ENCODE measurements at regions not wholly inside any gene's neighbourhood (a gene's known extent, or its start where the extent isn't known, plus 50 kb on each side); places are given as distances from the start of the nearest gene placed in this dataset.
"Not testable (repeated sequence)": the region's sequence is repeated elsewhere in the genome, so short reads cannot be mapped to it uniquely, and the experiment has no call there.

DNA sequence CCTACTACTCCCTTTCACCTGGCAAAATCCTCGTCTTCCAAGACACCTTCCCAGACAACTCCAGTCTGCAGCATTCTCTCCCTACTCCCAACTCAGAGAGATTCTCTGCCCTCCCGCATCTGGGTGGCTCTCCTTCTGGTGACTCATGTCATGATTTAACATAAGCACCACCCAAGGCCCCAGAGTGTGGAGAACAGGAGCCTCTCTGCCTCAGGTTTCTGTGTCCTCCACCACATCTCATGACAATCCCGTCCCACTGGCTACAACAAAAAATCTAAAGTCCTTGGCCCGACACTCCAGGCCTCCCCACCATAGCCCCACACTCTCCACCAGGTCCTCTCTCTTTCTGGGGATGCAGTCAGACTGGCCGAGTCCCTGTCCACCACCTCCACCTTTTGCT is 197.1 kb downstream of the BCL11A start:
- no peak for DNase-seq

DNA sequence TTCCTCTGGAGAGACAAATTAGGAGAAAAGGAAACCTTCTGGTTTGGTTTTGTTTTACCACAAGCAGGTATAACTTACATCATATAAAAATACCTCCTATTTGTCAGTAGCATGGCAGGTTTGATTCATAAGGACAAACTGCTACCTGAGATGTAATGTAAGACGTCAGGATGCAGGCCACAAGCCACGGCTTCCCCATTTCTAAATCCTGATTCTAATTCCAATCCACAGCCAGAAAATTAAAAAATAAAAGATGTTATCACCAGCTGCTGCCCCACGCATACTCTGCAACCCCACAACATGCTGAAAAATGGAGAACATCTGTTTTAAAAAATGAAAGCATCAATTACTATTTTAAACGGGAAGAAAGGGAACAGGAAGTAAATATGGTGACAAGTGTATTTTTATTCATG is 197.6 kb downstream of the BCL11A start:
- no peak for DNase-seq

DNA sequence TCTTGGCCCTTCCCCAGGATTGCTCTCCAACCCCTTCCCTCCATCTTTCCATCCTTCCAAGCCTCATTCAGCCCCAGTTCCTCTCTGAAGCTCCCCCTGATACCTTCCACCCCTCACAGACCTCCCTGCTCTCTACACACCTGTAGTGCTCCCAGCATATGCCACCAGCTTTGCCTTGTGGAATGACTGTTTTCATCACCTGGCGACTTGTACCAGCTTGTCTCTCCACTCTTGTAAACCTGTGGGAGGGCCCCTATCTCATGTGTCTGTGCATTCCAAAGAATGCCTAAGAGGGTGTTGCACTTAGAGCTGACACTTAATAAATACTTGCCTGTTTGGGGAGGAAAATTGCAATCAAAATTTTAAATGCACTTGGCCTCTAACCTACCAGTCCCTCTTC is 198.7 kb downstream of the BCL11A start:
- DNase-seq = no peak

DNA sequence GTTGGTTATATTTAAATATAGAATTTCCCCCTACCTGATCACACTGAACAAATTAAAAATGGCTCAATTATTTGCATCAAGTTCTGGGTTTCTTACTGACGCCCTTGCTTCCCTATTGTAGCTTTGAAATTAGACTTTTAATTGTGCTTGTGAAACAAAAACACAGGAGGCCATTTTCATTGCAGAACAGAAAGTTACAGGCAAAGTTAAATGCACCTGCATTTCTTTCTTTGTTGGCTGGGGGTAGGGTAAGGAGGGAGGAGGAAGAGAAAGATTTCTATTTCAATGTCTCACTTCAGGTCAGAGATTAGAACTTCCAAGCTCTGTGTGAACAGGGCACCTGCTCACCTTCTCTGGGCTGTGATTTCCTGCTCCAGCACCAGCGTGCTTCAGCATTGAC is 199.6 kb downstream of the BCL11A start:
- DNase-seq = no peak

DNA sequence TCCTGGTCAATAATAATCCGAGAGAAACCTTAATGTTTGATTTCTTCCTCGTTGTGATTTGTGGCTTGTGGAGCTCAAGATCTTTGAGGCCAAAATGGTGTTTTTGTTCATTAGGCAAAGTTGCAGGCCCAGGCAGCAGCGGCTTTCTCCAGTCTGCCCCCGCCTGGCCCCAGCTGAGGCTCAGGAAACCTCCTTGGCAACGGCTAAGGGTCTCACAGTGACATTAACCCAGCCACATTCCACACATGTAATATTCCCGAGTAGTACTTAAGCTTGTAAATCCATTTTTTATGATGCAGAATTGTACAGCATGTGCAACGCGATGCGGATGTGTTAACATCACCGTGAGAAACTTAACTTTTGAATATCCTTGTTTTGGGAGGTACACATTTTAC is 200.1 kb downstream of the BCL11A start:
- DNase-seq = no peak

DNA sequence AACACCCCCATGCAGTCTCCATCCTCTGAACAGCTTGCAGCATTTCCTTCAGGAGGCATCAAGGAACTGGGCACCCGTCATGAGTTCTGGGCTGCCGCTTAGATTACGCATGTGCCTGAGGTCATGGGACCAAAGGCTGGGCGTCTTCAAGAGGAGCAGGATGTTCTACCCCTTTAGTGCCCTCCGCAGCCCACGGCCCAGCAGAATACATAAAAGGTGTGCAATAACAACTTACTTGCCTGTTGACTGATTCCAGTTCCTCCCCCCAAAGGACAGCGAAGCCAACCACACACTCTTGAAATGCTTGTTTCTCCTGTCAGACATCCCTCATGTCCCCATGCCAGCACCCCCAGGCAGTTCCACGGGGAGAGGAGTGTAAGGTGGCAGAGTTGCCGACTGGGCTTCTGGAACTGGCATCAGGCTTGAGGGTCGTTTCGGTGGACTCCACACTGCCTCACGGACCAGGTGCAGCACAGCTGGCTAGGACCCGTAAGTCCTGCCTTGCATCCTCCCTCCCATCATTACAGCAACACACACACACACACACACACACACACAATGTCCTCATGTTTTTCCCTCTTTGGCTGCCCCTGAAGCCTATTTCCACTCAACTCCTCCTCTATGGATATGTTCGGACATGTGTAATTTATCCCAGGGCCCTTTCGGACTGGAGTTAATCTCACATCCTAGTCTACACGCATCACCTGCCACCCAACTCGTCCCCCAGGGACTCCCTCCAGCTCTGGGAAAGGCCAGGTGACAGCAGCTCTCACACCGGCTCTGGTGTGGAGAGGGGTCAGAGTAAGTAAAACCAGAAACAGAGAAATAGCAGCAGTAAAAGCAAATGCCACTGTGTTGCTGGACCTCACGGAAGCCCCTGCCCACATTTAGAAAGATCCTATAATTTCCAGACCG is 200.7 kb downstream of the BCL11A start:
- DNase-seq = no peak

DNA sequence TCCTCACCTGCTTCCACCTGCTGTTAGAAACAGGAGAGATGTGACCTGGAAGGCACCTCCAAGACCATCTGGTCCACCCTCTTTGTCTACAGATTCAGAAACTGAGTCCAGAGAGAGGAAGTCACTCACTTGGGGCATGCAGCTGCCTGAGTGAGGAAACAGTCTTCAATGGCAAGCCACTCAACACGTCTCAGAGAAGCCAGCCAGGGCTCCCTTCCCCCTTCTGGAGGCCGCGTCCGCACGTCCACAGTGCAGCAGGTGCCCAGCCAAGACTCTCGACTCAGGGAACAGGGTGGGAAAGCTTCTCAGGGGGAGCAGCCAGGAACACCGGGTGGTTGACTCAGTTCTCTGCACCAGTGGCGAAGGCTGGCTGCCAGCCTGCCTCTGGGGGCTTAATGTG is 201.7 kb downstream of the BCL11A start:
- no peak for DNase-seq

DNA sequence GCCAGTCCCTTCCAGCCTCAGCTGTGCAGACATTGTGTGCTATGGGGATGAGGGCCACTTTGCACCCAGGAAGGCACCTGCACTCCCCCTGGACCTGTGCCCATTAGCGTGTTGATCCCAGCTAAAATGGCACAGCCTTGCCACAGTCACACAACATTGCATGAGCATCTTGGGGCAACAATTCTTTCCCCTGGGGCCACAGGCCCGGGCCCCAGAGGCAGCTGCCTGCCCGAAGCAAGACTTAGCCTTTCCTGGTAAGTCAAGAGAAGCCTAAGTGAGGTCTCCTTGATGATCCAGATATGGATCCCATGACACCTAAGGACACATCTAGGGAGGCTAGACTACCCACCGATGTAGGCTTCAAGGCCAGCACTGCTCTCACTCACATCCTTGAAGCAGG is 202.1 kb downstream of the BCL11A start:
- DNase-seq = no peak

DNA sequence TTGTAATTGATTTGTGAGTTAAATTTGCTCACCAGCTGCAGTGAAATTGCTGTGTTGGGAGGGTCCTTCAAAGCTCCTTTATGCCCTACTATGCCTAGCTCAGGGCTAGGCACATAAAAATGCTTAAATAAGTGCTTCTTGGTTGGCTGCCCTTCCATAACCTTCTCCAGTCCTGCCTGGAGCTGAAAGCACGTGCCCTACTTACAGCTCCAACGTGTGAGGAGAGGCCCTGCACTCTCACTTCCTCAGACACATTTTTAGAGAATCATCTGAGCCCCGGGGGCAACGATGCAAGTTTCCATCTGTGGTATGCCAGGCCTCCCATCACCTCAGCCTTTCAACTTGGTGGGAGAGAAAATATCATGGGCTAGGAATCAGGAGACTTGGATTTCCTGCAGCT is 202.7 kb downstream of the BCL11A start:
- DNase-seq = no peak

DNA sequence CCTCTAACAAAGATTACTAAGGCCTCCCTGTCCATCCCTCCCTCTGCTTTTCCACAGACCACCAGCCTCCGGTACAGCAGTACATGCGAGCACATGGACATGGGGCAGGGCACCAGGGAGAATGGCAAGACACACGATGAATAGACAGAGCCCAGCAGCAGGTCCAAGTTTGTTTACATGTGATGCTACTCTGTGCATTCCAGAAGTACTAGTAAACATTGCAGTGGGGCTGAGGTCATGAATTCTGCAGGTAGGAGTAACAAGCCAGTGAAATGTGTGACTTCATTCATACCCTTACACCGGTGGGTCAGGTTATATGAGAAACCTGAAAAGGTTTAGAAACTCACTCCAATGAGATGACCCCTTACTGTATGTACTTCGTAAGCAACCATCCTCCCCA is 205.7 kb downstream of the BCL11A start:
- DNase-seq = no peak

DNA sequence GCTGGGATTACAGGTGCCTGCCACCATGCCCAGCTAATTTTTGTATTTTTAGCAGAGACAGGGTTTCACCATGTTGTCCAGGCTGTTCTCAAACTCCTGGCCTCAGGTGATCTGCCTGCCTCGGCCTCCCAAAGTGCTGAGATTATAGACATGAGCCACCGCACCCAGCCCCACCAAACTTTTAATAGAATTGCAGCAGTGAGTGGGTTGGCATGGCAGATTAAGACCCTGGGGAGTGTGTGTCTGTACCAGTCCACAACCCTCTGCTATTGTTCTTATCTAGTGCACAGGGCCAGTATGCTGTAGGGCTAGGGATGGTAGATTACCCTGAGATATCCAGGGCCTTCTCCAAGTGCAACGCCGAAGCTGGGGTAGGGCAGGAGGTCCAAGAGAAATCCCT is 211.0 kb downstream of the BCL11A start:
- DNase-seq = not testable (repeated sequence)

DNA sequence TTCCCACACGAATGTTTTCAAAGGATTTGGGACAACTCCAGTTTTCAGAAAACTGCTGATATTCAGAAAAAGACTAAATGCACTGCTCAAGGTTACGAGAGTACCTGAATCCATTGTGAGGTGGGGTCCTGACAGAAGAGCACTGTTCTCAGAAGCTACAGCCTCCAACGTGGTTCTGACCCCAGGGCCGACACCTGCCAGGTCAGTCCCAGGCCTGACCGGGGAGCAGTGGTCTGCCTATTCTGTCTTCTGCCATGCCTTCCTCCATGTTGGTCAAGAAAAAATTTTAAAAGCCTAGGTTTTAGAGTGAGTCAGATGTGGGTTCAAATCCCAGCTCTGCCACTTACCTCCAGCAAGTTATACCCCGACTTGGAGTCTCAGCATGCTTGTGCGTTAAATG is 212.3 kb downstream of the BCL11A start:
- DNase-seq = no peak

DNA sequence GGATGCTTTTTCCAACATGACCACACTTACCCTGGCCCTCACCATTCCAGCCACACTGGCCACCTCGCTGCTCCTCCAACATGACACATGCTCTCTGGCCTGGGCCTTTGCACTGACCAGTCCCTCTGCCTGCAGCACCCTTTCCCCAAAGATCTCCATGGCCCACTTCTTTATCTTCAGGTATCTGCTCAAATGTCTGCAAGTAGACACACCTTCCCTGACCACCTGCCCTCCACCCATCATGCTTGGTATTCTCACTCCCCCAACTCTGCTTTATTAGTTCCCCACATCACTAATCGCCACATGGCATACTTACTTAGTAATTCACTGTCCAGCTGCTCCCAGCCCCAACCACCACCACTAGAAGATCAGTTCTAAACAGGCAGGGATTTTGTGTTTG is 214.2 kb downstream of the BCL11A start:
- DNase-seq = no peak

DNA sequence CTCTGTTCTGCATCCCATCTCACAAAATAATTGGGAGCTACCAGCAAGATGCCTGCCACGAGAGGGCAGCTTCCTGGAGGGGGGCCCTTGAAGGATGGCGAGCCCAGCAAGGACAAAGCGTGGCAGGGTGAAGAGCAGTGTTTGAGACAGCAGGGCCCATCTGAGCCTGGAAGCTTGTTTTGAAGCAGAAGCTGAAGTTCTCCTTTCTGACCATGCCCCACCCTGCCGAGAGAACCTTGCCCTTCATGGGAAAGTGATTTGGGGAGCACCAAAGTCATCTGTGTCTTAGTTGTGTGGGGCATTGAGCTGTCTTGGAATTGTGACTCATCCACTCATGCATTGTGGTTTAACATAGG is 216.3 kb downstream of the BCL11A start:
- no peak for DNase-seq

DNA sequence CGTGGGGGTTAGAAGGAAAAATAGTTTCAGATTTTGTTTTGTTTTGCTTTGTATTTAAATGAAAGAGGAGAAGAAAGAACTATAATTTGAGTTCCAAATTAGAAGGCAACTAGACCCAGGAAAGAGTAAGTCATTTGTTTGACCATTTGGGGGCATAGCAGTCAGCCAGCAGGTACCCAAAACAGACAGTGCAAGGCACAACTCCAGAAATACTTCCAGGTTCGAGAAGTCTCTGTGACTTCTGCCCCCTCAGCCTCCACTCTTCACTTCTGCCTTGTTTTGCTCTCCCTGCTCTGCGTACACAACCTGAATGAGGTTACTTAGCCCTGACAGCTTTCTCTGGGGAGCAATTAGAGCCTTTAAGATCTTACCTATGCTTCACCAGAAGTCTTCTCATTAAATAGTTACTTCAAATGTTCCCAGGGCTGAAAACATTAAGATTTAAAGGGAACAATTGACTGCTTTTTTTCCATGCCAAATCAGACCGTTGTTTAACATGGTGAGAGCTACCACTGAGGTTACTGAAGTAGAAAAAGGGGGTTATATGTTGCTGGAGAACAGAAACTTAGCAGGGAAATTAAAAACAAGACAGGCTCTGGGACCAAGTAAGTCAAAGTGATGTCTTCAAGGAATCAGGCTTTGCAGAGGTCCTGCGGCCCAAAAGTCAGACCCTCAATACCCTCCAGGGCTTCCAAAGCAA is 216.9 kb downstream of the BCL11A start:
- DNase-seq = no peak

DNA sequence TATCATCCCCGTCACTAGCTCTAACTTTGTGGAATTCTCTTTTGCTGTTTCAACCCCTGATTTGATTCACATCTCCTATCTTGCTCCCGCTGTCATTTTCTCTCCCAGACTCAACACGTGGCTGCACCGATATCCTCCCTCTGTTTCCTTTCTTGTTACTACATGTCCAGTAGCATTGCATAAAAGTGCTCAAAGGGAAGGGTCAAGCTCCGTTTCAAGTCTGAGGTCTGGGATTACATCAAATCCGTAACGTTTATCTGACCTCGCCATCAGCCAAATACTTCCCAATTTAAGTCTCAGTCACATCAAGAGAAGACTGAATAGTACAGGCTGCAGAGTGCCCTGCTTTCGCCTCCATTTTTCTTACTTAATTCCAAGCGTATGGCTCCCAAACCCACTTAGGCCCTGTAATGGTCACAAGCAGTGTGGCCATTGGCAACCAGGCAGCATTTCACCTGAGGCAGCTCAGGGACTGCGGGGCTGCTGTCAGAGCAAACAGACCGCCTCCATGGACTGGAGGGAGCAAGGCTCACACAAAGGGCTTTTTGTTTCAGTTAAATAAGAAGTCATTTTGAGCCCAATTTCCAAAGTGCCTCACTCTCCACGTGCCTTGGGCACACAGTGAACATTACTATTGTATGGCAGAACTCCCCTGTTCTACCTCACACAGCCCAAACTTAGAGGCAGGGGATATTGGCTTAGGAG is 217.8 kb downstream of the BCL11A start:
- DNase-seq = no peak

DNA sequence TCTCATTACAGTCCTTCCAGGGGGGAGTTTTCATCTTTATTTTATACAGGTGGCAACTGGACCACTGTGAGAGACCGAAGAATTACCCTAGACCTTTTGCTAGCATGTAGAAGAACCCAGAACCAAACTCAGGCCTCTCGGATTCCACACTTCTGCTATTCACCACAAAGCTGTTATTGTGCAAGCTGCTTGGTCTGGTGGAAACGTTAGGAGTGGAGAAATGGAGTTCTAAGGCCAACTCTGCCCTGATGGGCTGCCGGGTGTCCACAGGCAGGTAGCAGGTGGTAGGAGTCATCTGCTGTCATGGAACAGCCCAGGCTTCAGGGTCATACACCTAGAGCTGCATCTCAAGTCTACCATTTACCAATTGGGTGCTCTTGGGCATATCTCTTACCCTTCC is 218.8 kb downstream of the BCL11A start:
- DNase-seq = no peak

DNA sequence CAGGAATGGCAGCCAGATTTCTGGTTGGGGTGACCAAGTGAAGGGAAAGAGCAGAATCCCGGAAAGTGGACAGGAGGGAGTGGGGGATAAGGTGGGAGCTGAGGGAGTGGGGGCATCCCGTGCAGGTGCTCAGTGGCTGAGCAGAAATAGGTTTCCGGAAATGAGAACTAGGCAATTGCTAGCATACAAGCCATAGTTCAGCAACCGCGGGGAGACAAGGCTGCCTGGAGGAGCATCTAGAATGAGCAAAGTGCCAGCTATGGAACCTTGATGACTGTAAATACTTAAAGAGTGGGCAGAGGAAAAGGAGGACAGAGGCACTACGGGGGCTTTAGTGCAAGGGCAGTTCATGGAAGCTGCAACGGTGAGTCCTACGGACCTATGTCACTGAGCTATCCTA is 220.2 kb downstream of the BCL11A start:
- DNase-seq = no peak

DNA sequence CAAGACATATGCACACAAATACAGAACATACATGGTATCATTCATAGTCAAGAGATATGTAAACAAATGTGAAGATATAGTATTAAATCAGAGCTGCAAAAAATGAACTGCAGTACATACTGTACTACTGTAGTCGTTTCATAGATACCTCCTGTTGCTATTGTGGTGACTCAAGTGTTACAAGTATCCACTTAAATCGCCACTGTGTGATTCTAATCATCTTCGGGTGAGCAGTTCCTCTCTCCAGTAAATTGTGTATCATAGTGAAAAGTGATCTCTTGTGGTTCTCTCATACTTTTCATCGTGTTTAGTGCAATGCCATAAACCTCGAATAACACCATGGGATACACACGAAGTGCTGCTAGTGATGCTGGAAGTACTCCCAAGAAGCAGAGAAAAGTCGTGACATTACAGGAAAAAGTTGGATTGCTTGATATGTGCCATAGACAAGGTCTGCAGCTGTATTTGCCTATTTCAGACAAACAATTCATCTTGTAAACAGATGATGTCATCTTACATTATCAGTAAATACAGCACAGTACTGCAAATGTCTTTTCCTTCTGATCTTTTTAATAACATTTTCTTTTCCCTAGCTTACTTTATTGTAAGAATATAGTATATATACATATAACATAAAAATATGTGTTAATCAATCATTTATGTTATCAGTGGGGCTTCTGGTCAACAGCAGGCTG is 222.2 kb downstream of the BCL11A start:
- DNase-seq = no peak

DNA sequence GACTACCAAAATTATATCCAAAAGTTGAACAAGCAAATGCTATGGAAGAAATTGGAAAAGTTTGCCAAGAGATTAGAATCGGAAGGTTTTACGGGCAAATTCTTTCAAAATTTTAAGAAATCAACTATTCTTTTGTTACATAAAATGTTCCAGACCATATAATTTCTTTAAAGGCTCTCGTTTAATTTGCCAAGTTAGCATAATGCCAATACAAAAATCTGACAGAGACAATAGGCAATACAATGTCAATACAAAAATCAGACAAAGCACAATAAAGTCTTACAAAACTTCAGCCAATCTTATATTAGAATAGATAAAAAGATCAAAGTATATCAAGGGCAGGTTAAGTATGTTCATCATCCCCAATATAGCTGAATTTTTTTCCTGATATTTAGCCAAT is 224.2 kb downstream of the BCL11A start:
- no peak for DNase-seq

DNA sequence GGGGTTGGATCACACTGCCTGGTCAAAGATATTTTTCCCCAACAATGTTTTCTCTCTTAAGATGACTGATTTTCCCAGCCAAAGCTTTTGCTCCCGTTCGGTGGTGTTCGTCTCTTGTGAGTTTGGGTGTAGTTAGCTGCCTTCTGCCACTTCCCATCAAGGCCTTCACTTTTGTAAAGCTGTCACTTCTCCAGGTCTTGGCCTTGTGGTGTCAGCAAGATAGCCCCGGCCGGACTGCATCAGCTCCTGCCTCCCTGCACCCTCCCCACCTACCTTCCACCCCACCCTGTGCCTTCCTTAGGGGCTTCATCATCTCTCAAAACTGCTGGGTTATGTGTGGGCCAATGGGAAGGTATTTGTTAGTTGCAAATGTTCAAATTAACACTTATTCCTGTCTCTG is 228.9 kb downstream of the BCL11A start:
- no peak for DNase-seq

DNA sequence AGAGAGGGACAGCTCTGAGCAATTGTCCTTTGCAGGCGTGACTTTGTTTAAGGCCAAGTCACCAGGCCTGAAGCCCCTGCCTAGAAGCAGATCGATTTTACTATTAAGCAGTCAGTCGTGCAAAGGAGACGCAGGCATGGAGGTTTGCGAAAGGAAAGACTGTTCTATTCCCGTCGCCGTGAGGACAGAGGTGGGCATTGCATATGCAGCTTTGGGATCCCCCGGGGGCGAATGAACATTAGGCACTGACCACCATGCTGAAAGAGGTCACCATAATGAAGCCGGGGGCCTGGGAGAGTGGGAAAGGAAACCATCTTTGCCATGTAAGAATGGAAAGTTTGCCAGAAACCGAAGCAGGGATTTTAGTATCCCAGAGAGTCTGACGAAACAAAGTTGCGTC is 231.6 kb downstream of the BCL11A start:
- no peak for DNase-seq

DNA sequence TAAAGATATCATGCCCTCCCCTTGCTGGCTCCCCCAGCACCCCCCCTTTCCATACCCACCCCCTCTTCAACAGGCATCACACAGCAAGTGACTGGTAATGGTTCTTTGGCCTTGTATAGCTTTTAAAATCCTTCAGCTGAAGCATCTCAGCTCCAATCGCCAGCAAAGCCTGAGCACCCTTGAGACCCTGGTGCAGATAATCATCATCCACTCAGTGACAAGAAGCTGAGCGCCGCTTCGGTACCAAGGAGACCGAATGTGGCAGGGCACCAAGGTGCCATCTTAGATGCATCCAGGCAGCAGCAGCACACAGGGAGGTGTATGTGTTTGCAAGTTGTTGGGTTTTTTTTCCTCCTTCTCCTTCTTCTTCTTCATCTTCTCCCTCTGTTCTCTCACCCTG is 232.7 kb downstream of the BCL11A start:
- DNase-seq = no peak

All from CD4-positive, alpha-beta T cell treated with Interleukin-12 subunit alpha and Interleukin-12 subunit beta, for 1 hour (primary cell).